Adrenal gland (tissue), 9 donors: ENCODE measurements at regions not wholly inside any gene's neighbourhood (a gene's known extent, or its start where the extent isn't known, plus 50 kb on each side); places are given as distances from the start of the nearest gene placed in this dataset.

ENCODE experiments used
- DNase-seq, 7 donors: peaks; one replicate each; pipeline ENCODE4 v3.0.0-alpha.2; 2019 to 2020
- H3K27ac ChIP-seq, 5 donors: fragments of 200-600 bp; sonication (generic) in 4 of 5; 1 replicate in 3 of 5; 2 replicates in 2 of 5; pipeline versions ENCODE4 v1.5.1 to v1.8.0; 2016 to 2020; ENCODE audit warnings: mild to moderate bottlenecking in 1 of 5
- H3K27me3 ChIP-seq: fragments of 200-600 bp; 2 replicates; pipeline ENCODE4 v1.8.0; 2021
- H3K36me3 ChIP-seq, 2 donors: fragments of 200-600 bp; replicated peaks in 1 of 2; 1 replicate in 1 of 2; 2 replicates in 1 of 2; pipeline versions ENCODE4 v1.5.1 to v1.8.0; 2018 to 2022
- H3K4me1 ChIP-seq, 2 donors: fragments of 200-600 bp; replicated peaks in 1 of 2; 1 replicate in 1 of 2; 2 replicates in 1 of 2; pipeline versions ENCODE4 v1.5.1 to v1.8.0; 2018 to 2021
- H3K4me3 ChIP-seq, 4 donors: fragments of 200-600 bp; sonication (generic) in 3 of 4; one replicate each; pipeline ENCODE4 v1.5.1; 2016 to 2018
- H3K9me3 ChIP-seq, 3 donors: fragments of 200-600 bp; sonication (generic) in 1 of 3; replicated peaks in 1 of 3; 1 replicate in 2 of 3; 2 replicates in 1 of 3; pipeline versions ENCODE4 v1.5.1 to v1.8.0; 2016 to 2021
- CTCF ChIP-seq, 6 experiments: fragments of 450-650 bp in 4 of 6; fragments of 200-600 bp in 2 of 6; sonication (generic) in 1 of 6; IDR thresholded peaks; 1 replicate in 5 of 6; 2 replicates in 1 of 6; pipeline versions ENCODE4 v1.5.1 to v1.8.0; 2016 to 2021; ENCODE audit warnings: antibody characterized with exemption in 6 of 6, mild to moderate bottlenecking in 2 of 6, moderate library complexity in 1 of 6
- POLR2A ChIP-seq, 2 donors: fragments of 450-650 bp; IDR thresholded peaks; one replicate each; pipeline ENCODE4 v1.6.1; 2017; ENCODE audit warnings: antibody characterized with exemption in 2 of 2, mild to moderate bottlenecking in 2 of 2, moderate library complexity in 1 of 2
- WGBS, 4 donors: extraction: QIAGEN DNeasy Blood & Tissue Kit in 2 of 4; methylation state at CpG; one replicate each; pipeline versions ENCODE4 v1.1.5 to v1.1.7; 2013 to 2017; 5-methylcytosine and 5-hydroxymethylcytosine counted together
- intact Hi-C, 2 donors: fragments of 100-400 bp; cut with DNase I; formaldehyde crosslinking; loops; one replicate each; pipeline versions ENCODE4 v1.14.1 to v1.15.0; 2022 to 2023
- donor health status: healthy with polysubstance abuse.
- donor health status: Bipolar disorder and iron deficiency.
- donor health status: DM: yes; HTN: yes; CAD: no.
- donor health status: DM: no; HTN: no; CAD: no.
- donor health status: DM: no; HTN: no; CAD: no.

- intact Hi-C loops: no loop called here
- H3K4me3 ChIP-seq: no peak overlapping the region
- peak overlapping the region in 2 of 5 donors; percentile 36 to 93 for H3K27ac ChIP-seq
- TF ChIP-seq POLR2A (IDR thresholded peaks at IDR 0.05): no peak
- TF ChIP-seq CTCF (IDR thresholded peaks at IDR 0.05): no peak
- no peaks in the 10 kb centered on the region for H3K9me3 ChIP-seq
- no peaks in the 10 kb centered on the region for H3K36me3 ChIP-seq
- DNase-seq: peak in 1 of 7 donors; percentile 50
- H3K27me3 ChIP-seq: no peaks in the 10 kb centered on the region
- peaks cover 9 to 49% of the 10 kb centered on the region in 2 donors for H3K4me1 ChIP-seq
- WGBS, 4 donors: 54 to 64% (median 62%) methylated on average over 3 of the region's 3 CpGs
These were observed 55.8 kb upstream of the PRDM11 start for GRCh38 chr11:45090607-45091006.

GRCh38 chr11:45091563-45092403, 54.7 kb upstream of the PRDM11 start:
- intact Hi-C loops: no loop called here
- no peak for TF ChIP-seq POLR2A (IDR thresholded peaks at IDR 0.05)
- no peak for TF ChIP-seq CTCF (IDR thresholded peaks at IDR 0.05)

GRCh38 chr11:45092404-45092785, 54.0 kb upstream of the PRDM11 start:
- WGBS, 4 donors: 61 to 76% (median 69%) methylated on average over 5 of the region's 5 CpGs
- no peak for DNase-seq
- no peaks in the 10 kb centered on the region for H3K27me3 ChIP-seq
- H3K4me1 ChIP-seq: peaks cover 9 to 44% of the 10 kb centered on the region in 2 donors
- no peak overlapping the region for H3K4me3 ChIP-seq
- TF ChIP-seq POLR2A (IDR thresholded peaks at IDR 0.05): no peak
- TF ChIP-seq CTCF (IDR thresholded peaks at IDR 0.05): no peak
- H3K27ac ChIP-seq: peak overlapping the region in 1 of 5 donors; percentile 93
- H3K36me3 ChIP-seq: no peaks in the 10 kb centered on the region
- intact Hi-C loops: no loop called here
- no peaks in the 10 kb centered on the region for H3K9me3 ChIP-seq

More at GRCh38 chr11:45091563-45092403, 54.7 kb upstream of the PRDM11 start:
- Histone ChIP-seq H3K9me3 (no peaks in the 10 kb centered on the region), H3K27ac (peak overlapping the region in 2 of 5 donors; percentile 36 to 93), H3K4me3 (no peak overlapping the region), H3K27me3 (no peaks in the 10 kb centered on the region), H3K36me3 (no peaks in the 10 kb centered on the region), H3K4me1 (peaks cover 9 to 49% of the 10 kb centered on the region in 2 donors)
- peak in 4 of 7 donors; percentile 15 to 69 (median 38) for DNase-seq
- 55 to 66% (median 62%) methylated on average over 10 to 11 of the region's 11 CpGs for WGBS, 4 donors

- H3K27me3 ChIP-seq: no peaks in the 10 kb centered on the region
- TF ChIP-seq CTCF (IDR thresholded peaks at IDR 0.05) (no peak), POLR2A (IDR thresholded peaks at IDR 0.05) (no peak)
- 69 to 82% (median 71%) methylated on average over 15 of the region's 15 CpGs for WGBS, 4 donors
- peaks cover 9 to 36% of the 10 kb centered on the region in 2 donors for H3K4me1 ChIP-seq
- intact Hi-C loops: no loop called here
- peak overlapping the region in 1 of 5 donors; percentile 30 for H3K27ac ChIP-seq
- no peaks in the 10 kb centered on the region for H3K9me3 ChIP-seq
- H3K4me3 ChIP-seq: no peak overlapping the region
- H3K36me3 ChIP-seq: no peaks in the 10 kb centered on the region
- peak in 4 of 7 donors; percentile 1 to 38 (median 8) for DNase-seq
These were observed 53.3 kb upstream of the PRDM11 start for GRCh38 chr11:45092901-45093760.
